GM18499 (cell line): ENCODE measurements at regions not wholly inside any gene's neighbourhood (a gene's known extent, or its start where the extent isn't known, plus 50 kb on each side); places are given as distances from the start of the nearest gene placed in this dataset.
"Not testable (repeated sequence)": the region's sequence is repeated elsewhere in the genome, so short reads cannot be mapped to it uniquely, and the experiment has no call there.

ENCODE experiments used
- ATAC-seq: cut with Tn5 transposase; IDR thresholded peaks from one replicate; pipeline ENCODE4 v1.9.1; 2021; ENCODE audit warnings: moderate number of reproducible peaks; ENCODE audit not compliant: insufficient read depth, unreplicated experiment

- ATAC-seq, result no peak
Measured at GRCh38 chr14:40416565-40416964, 984.3 kb upstream of the FBXO33 start.

GRCh38 chr14:40414386-40414785, 982.2 kb upstream of the FBXO33 start:
- ATAC-seq, result no peak

- ATAC-seq, result no peak
Measured at GRCh38 chr14:40413136-40413535, 980.9 kb upstream of the FBXO33 start.

GRCh38 chr14:40410708-40411107, 978.5 kb upstream of the FBXO33 start:
- no peak for ATAC-seq

- no peak for ATAC-seq
Measured at GRCh38 chr14:40402957-40403356, 970.7 kb upstream of the FBXO33 start.

- no peak for ATAC-seq
Measured at GRCh38 chr14:40398981-40399380, 966.7 kb upstream of the FBXO33 start.

- ATAC-seq, result no peak
Measured at GRCh38 chr14:40394634-40395340, 962.6 kb upstream of the FBXO33 start.

- ATAC-seq, result no peak
Measured at GRCh38 chr14:40393143-40393542, 960.9 kb upstream of the FBXO33 start.

GRCh38 chr14:40386433-40386832, 954.2 kb upstream of the FBXO33 start:
- ATAC-seq, result no peak

- ATAC-seq, result no peak
Measured at GRCh38 chr14:40374221-40374620, 942.0 kb upstream of the FBXO33 start.

- ATAC-seq, result no peak
Measured at GRCh38 chr14:40371011-40371410, 938.8 kb upstream of the FBXO33 start.

GRCh38 chr14:40368314-40368713, 936.1 kb upstream of the FBXO33 start:
- no peak for ATAC-seq

- no peak for ATAC-seq
Measured at GRCh38 chr14:40367717-40368116, 935.5 kb upstream of the FBXO33 start.

- no peak for ATAC-seq
Measured at GRCh38 chr14:40365305-40365704, 933.1 kb upstream of the FBXO33 start.

- no peak for ATAC-seq
Measured at GRCh38 chr14:40362856-40363255, 930.6 kb upstream of the FBXO33 start.

- no peak for ATAC-seq
Measured at GRCh38 chr14:40354754-40355153, 922.5 kb upstream of the FBXO33 start.

- ATAC-seq, result not testable (repeated sequence)
Measured at GRCh38 chr14:40348104-40348503, 915.9 kb upstream of the FBXO33 start.

- no peak for ATAC-seq
Measured at GRCh38 chr14:40347675-40348074, 915.4 kb upstream of the FBXO33 start.

GRCh38 chr14:40346275-40346674, 914.0 kb upstream of the FBXO33 start:
- ATAC-seq, result no peak

- no peak for ATAC-seq
Measured at GRCh38 chr14:40345334-40345733, 913.1 kb upstream of the FBXO33 start.

GRCh38 chr14:40340708-40341107, 908.5 kb upstream of the FBXO33 start:
- no peak for ATAC-seq

GRCh38 chr14:40336846-40337245, 904.6 kb upstream of the FBXO33 start:
- ATAC-seq, result no peak

GRCh38 chr14:40326519-40326918, 894.3 kb upstream of the FBXO33 start:
- not testable (repeated sequence) for ATAC-seq
